ENCODE measurements at regions not wholly inside any gene's neighbourhood (a gene's known extent, or its start where the extent isn't known, plus 50 kb on each side); places are given as distances from the start of the nearest gene placed in this dataset.
"Not testable (repeated sequence)": the region's sequence is repeated elsewhere in the genome, so short reads cannot be mapped to it uniquely, and the experiment has no call there.

DNA sequence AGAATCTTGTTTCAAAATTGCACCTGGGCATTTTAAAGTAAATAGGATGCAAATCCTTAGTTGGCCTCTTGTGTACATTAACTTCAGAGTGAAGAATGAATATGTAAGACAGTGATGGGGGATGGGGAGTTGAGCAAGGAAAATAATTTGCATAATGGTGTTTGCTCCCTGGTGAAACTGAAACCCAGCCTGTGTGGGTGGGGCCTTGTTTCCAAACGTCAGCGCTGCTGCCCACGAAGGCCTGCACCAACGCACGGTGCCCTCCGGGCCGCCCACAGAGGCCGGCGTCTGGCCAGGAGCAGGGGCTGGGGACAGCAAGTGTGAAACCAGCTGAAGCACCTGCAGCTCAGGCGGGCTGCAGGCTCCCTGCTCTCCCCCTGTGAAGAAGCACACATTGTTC lies 262.0 kb upstream of the PLGLB2 start:
- peak; percentile 31 for DNase-seq
- H3K36me3 Mint-ChIP-seq (ENCODE audit: low read depth); H3K27ac Mint-ChIP-seq; intact Hi-C loops (cut with micrococcal nuclease); H3K4me3 Mint-ChIP-seq; CTCF ChIA-PET; H3K27me3 Mint-ChIP-seq (ENCODE audit: low read depth); H3K9me3 Mint-ChIP-seq: not testable (repeated sequence)
- peaks cover 32% of the 10 kb centered on the region for H3K4me1 Mint-ChIP-seq (ENCODE audit: low read depth)

GRCh38 chr2:87486413-87486812 lies 261.5 kb upstream of the PLGLB2 start:
- intact Hi-C loops (cut with micrococcal nuclease); DNase-seq; CTCF ChIA-PET; H3K36me3 Mint-ChIP-seq (ENCODE audit: low read depth); H3K9me3 Mint-ChIP-seq; H3K27me3 Mint-ChIP-seq (ENCODE audit: low read depth): not testable (repeated sequence)
- Mint-ChIP-seq H3K4me3 (peak overlapping the region; percentile 1), H3K27ac (peak overlapping the region; percentile 84), H3K4me1 (ENCODE audit: low read depth) (peaks cover 33% of the 10 kb centered on the region)

DNA sequence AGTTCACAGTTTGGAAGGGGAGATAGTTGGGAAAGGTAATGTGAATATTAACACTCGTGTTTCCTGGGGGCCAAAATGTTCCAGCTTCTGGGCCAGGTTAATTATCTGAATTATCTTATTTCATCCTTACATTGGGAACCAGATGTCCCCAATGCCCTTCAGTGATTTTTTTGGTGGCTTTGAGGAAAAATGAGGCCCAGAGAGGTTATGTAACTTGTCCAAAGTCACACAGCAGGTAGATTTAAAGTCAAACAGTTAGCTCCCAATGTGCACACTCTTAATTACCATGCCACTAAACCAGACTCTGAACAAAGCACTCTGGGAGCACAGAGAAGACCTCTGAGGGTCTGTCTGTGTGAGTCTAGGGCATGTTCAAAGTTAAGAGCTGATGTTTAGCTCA lies 259.9 kb upstream of the PLGLB2 start:
- Mint-ChIP-seq H3K4me1 (ENCODE audit: low read depth) (peaks cover 31% of the 10 kb centered on the region), H3K27ac (peak overlapping the region; percentile 68)
- DNase-seq; H3K36me3 Mint-ChIP-seq (ENCODE audit: low read depth); H3K4me3 Mint-ChIP-seq; CTCF ChIA-PET; H3K27me3 Mint-ChIP-seq (ENCODE audit: low read depth); intact Hi-C loops (cut with micrococcal nuclease); H3K9me3 Mint-ChIP-seq: not testable (repeated sequence)

- CTCF ChIA-PET; intact Hi-C loops (cut with micrococcal nuclease); H3K36me3 Mint-ChIP-seq (ENCODE audit: low read depth): not testable (repeated sequence)
These were observed 258.9 kb upstream of the PLGLB2 start for GRCh38 chr2:87488991-87489390.

DNA sequence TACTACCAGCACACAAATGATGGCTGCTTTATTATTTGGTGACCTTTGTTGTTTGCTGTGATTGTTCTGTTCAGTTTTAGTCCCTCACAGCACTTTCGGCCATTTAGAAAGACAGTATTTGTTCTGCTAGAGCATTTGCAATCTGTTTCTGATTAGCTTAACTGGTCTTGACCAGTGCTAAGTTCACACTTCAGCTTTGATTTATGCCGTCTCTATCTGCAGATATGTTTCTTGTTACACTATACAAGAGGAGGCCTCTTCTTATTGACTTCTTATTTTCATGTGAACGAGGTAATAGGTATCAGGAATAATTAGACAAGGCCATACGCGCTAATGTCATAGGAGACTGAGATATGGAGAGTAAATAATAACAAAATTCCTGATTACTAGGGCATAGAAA lies 253.0 kb upstream of the PLGLB2 start:
- H3K4me3 Mint-ChIP-seq; H3K36me3 Mint-ChIP-seq (ENCODE audit: low read depth); H3K9me3 Mint-ChIP-seq; CTCF ChIA-PET; H3K27me3 Mint-ChIP-seq (ENCODE audit: low read depth); DNase-seq; H3K27ac Mint-ChIP-seq; intact Hi-C loops (cut with micrococcal nuclease): not testable (repeated sequence)
- H3K4me1 Mint-ChIP-seq (ENCODE audit: low read depth): peaks cover 17% of the 10 kb centered on the region

More at GRCh38 chr2:87488991-87489390, 258.9 kb upstream of the PLGLB2 start:
- peaks cover 29% of the 10 kb centered on the region for H3K4me1 Mint-ChIP-seq (ENCODE audit: low read depth)
- not testable (repeated sequence) for DNase-seq; H3K4me3 Mint-ChIP-seq; H3K27me3 Mint-ChIP-seq (ENCODE audit: low read depth); H3K9me3 Mint-ChIP-seq
- H3K27ac Mint-ChIP-seq: peak overlapping the region; percentile 51

DNA sequence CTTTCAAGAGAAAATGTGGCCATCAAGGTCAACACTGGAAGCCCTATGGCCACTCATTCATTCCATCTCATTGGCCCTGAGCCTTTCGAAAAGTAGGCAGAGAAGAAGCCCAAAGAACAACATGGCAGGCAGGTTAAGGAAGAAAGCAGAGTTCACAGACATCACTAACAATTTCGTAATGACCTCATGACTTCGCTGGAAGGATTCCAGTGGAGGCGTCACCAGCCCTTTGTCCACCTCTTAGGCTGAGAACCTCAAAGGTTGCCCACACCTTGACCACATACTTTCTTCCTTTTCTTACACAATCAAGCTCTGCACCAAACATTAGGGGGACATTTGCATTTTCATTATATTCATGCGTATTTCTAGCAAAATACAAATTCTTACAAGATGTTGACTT lies 252.4 kb upstream of the PLGLB2 start:
- H3K36me3 Mint-ChIP-seq (ENCODE audit: low read depth); H3K27ac Mint-ChIP-seq; H3K4me3 Mint-ChIP-seq; intact Hi-C loops (cut with micrococcal nuclease); DNase-seq; H3K9me3 Mint-ChIP-seq; H3K27me3 Mint-ChIP-seq (ENCODE audit: low read depth); CTCF ChIA-PET: not testable (repeated sequence)
- H3K4me1 Mint-ChIP-seq (ENCODE audit: low read depth): peaks cover 22% of the 10 kb centered on the region

DNA sequence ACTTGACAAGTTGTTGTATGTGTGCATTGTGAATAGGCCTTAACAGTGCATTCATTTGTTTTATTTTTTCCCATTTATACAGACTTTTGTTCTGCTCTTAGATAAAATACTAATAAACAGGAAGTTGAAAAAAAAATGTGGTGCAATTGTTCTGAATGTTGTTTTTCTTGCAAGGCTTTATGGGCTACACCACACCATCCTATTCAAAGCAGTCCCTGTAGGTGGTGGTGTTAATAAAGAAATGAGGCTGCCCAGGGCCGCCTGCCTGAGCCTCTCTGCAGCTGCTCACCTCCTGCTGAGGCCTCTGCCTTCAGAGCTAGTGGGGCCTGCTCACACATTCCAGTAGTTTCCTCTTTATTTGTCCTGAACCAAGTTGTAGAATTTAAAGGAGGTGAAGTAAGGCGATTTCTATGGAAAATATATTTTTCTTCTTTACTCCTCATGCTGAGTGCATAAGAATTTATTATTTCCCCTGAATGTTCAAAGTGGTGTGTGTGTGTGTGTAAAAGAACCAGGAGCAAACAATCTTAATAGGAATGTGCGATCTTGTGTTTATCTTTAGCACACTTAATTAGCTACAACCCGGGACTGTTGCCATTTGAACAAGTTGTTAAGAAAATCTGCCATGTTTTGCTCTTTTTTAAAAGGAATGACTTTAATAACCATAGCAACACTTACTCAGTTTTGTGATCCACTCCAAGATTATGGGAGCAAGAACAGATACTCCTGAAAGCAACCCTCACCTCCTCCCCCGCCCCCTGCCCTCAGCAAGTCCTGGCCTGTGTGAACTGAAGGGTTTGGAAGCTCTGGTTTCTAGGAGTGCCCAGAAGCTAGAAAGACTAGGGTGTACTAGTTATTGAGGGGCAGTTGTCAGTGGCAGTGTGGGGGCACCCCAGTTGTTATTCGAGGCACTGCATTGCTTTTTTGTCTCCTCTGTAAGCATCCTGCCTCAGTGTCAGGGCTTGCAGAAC lies 251.6 kb upstream of the PLGLB2 start:
- H3K4me1 Mint-ChIP-seq (ENCODE audit: low read depth): peaks cover 26% of the 10 kb centered on the region
- H3K27ac Mint-ChIP-seq; H3K36me3 Mint-ChIP-seq (ENCODE audit: low read depth); intact Hi-C loops (cut with micrococcal nuclease); DNase-seq; H3K9me3 Mint-ChIP-seq; H3K27me3 Mint-ChIP-seq (ENCODE audit: low read depth); H3K4me3 Mint-ChIP-seq; CTCF ChIA-PET: not testable (repeated sequence)

DNA sequence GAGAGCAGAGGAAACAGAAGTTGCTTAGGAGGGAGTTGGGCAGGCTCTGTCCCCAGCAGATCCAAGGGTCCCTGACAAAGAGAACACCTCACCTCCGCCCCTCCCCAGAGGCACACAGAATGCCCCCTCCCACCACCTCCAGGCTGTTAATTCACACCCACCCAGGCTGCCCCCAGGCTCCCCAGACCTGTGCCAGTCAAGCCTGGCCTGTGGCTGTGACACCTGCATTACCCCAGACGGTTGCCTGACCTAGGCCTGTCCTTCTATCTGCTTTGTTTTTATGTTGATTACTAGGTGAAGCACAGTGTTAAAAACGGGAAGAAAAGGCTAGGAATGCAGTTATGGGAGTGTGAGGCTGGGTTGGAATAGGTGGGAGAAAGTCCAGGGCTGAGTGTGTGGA lies 250.8 kb upstream of the PLGLB2 start:
- peaks cover 23% of the 10 kb centered on the region for H3K4me1 Mint-ChIP-seq (ENCODE audit: low read depth)
- H3K9me3 Mint-ChIP-seq; intact Hi-C loops (cut with micrococcal nuclease); H3K27ac Mint-ChIP-seq; DNase-seq; CTCF ChIA-PET; H3K27me3 Mint-ChIP-seq (ENCODE audit: low read depth); H3K4me3 Mint-ChIP-seq; H3K36me3 Mint-ChIP-seq (ENCODE audit: low read depth): not testable (repeated sequence)

DNA sequence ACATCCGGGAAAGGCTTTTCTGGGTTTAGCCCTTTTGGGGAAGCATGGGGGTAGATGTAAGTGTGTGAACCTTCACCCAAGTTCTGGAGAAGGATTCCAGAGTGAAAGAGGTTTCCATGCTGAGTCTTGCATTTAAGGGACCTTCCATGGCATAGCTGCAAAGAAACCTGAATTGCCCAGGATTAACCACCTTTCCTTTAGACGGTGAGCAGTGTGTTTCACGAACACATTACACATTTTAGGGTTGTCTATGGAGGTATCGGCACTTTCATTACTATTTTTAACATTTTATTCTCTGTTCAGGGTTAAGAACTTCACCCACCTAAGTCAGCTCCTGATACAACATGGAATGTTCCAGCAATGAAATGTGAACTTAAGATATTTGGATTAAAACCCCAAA lies 250.2 kb upstream of the PLGLB2 start:
- DNase-seq; H3K4me3 Mint-ChIP-seq; H3K27me3 Mint-ChIP-seq (ENCODE audit: low read depth); H3K9me3 Mint-ChIP-seq; intact Hi-C loops (cut with micrococcal nuclease); H3K36me3 Mint-ChIP-seq (ENCODE audit: low read depth); CTCF ChIA-PET: not testable (repeated sequence)
- H3K27ac Mint-ChIP-seq: peak overlapping the region; percentile 24
- H3K4me1 Mint-ChIP-seq (ENCODE audit: low read depth): peaks cover 21% of the 10 kb centered on the region

DNA sequence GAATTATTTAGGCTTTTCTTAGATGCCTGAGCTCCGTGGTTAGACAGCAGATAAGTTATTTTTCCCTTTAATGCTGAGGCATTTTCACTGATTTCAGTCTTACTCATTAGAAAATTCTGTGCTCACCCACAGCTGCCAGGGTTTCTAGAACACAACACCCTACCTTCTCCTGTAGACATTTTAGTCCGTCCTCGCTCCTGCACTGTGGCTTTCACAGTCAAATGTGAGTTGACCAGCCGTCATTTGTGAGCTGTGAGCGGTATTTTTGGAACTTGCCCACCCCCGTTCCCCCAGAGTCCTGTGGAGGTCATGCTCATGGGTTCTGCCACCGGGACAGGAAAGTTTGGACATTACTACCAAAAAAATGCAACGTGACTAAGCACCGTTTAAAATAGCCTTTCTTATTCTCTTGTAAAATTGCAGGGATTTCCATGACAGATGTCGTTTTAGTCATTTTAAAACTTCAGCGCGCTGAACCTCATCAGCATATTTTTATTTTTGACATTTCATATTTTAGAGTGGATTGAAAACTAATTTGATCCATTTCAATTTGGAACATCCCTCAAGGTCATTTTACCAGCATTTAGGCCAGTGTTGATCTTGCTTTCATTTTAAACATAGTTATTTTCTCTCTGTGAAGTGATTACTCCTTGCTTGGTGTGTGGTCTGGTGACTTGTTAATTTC lies 249.6 kb upstream of the PLGLB2 start:
- intact Hi-C loops (cut with micrococcal nuclease); CTCF ChIA-PET; H3K36me3 Mint-ChIP-seq (ENCODE audit: low read depth); H3K27me3 Mint-ChIP-seq (ENCODE audit: low read depth); H3K9me3 Mint-ChIP-seq; DNase-seq: not testable (repeated sequence)
- peaks cover 21% of the 10 kb centered on the region for H3K4me1 Mint-ChIP-seq (ENCODE audit: low read depth)
- H3K27ac Mint-ChIP-seq: peak overlapping the region; percentile 69
- peak overlapping the region; percentile 50 for H3K4me3 Mint-ChIP-seq

DNA sequence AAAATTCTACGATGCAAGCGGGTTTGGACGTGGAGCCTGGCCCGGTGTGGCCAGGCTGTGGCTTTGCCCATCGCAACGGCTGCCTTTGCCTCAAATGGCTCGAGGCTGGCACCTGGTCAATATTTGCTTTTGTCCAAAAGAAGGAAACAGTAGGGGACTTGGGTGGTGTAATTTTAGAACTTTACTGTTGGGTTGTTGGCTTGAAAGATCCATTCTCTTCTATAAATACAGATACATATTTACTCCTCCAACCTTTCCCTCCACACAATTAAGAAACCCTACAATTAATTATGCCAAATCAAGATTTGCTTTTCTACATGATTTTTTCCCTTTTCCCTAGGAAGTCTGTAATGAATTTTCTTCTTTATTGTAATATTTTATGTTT lies 249.0 kb upstream of the PLGLB2 start:
- peaks cover 20% of the 10 kb centered on the region for H3K4me1 Mint-ChIP-seq (ENCODE audit: low read depth)
- H3K27ac Mint-ChIP-seq; intact Hi-C loops (cut with micrococcal nuclease); H3K27me3 Mint-ChIP-seq (ENCODE audit: low read depth); H3K36me3 Mint-ChIP-seq (ENCODE audit: low read depth); H3K4me3 Mint-ChIP-seq; CTCF ChIA-PET; DNase-seq; H3K9me3 Mint-ChIP-seq: not testable (repeated sequence)

GRCh38 chr2:87499860-87500259 lies 248.0 kb upstream of the PLGLB2 start:
- DNase-seq; CTCF ChIA-PET; H3K9me3 Mint-ChIP-seq; H3K36me3 Mint-ChIP-seq (ENCODE audit: low read depth); intact Hi-C loops (cut with micrococcal nuclease); H3K27me3 Mint-ChIP-seq (ENCODE audit: low read depth): not testable (repeated sequence)
- Mint-ChIP-seq H3K27ac (peak overlapping the region; percentile 77), H3K4me1 (ENCODE audit: low read depth) (peaks cover 16% of the 10 kb centered on the region), H3K4me3 (peak overlapping the region; percentile 33)

DNA sequence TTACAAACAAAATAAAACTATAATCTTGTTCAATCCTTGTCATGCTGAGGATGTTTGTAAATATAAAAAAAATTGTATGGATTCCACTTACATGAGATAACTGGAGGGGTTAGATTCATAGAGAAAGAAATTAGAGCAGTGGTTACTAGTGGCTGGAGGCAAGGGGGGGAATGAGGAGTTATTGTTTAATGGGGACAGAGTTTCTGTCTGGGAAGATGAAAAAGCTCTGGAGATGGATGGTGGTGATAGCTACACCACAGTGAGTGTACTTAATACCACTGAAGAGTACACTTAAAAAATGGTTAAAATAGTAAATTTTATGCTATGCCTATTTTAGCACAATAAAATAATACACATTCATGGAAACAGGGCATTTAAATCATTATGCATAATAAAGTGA lies 247.5 kb upstream of the PLGLB2 start:
- intact Hi-C loops (cut with micrococcal nuclease); CTCF ChIA-PET; H3K27me3 Mint-ChIP-seq (ENCODE audit: low read depth); DNase-seq; H3K36me3 Mint-ChIP-seq (ENCODE audit: low read depth); H3K9me3 Mint-ChIP-seq: not testable (repeated sequence)
- H3K4me1 Mint-ChIP-seq (ENCODE audit: low read depth): peaks cover 10% of the 10 kb centered on the region
- H3K4me3 Mint-ChIP-seq: peak overlapping the region; percentile 33
- peak overlapping the region; percentile 77 for H3K27ac Mint-ChIP-seq

Measured in activated naive CD4-positive, alpha-beta T cell treated with anti-CD3 and anti-CD28 coated beads for 36 hours (primary cell).